Epidermal melanocyte (primary cell): ENCODE measurements at regions not wholly inside any gene's neighbourhood (a gene's known extent, or its start where the extent isn't known, plus 50 kb on each side); places are given as distances from the start of the nearest gene placed in this dataset.

Source experiments
- DNase-seq: peaks from one replicate; pipeline ENCODE4 v3.0.0; 2011; ENCODE audit warnings: low spot score; ENCODE audit not compliant: insufficient read length

DNA sequence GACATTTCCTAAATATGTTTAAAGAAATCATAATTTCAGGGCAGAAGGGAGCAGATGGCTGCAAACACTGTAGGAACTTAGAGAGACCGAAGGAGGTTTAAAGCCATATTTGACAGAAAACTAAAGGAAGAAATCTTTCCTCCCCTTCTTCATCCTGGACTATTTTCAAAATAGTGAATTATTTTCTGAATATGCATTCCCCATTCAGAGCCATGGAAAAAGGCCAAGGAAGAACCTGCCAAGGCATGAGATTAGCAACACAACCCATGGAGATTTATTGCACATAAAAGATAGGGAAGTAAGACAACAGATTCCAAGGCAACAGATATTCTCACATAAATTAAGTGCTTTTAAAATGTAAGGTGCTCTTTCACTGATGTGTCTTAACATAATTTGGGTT, 233.3 kb upstream of the ADAMTS16 start:
- DNase-seq: no peak

DNA sequence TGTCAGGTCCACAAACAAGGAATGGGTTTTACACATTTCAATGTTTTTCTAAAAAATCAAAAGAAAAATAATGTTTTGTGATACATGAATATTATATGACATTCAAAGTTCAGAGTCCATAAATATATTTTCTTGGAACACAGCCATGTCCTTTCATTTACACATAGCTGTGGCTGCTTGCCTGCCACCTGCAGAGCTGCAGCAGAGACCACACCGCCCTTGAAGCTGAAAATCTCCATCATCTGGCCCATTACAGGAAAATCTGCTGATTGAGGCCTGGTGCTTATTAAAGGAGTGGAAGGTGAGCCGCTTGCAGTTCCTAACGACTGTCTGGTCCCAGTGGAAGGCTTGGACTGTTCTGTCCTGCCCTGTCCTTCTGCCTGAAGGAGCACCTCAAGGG, 232.6 kb upstream of the ADAMTS16 start:
- DNase-seq: no peak

DNA sequence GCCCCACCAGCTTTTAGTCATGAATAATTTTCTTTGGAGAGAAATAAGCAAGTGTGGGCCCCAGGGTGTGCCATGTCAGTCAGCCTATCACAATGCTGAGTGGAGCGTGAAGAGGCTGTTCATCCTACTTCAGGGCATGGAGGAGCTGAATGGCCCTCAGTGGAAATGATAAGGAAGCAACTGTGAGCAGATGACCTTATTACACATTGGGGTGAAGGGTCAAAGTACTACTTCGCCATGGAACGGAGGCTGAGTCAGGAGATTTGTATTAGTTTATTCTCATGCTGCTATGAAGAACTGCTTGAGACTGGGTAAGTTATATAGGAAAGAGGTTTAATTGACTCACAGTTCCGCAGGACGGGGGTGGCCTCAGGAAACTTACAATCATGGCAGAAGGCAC, 231.0 kb upstream of the ADAMTS16 start:
- no peak for DNase-seq

DNA sequence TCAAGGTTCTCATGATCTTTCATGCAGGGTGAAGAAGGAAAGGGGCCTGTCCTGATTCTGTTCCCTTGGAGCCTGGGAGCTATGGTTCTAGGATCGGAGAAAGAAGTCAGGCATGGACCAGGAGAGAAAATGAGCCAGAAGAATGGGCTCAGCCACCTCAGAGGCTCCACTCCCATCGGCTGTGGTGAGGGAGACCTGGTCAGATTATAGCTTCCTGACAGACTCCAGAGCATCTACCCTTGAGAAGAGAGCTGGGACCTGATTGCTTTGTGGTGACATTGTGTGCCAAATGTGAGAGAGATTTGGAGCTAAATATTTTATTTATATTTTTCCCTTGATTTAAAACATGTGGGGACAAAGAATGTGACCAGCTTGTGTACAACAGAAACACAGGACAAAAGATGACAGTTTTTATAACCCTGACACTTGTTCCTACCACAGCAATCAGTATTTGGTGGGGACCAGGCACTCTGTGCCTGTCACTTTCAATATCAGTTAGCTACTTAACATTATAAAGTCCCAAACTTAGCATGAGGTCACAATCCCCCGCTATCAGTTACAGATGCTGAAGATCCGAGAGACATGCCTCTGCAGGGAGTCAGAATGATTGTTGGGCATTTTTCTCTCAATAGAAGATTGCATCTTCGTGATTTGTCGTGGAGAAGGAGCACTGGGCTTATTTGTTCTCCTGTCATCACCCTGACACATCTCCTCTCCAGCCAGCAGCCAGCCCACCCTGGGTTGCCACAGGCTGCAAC, 228.3 kb upstream of the ADAMTS16 start:
- no peak for DNase-seq

DNA sequence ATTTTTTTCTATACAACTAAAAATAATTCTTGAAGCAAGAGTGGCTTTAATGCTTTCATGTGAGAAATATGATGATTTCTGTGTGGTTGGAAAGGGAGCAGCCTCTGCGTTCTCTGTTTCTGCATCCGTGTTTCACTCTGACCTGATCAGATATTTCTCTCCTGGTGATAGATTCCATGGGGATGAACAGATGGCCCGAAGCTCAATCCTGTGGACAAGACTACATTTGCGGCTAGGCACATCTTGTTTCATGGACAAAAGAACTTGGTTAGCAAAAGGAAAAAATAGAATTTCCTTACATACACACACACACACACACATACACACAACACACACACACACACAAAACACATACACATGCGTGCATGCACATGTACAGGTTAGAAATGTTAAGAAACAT, 218.2 kb upstream of the ADAMTS16 start:
- no peak for DNase-seq

GRCh38 chr5:4924577-4924976, 215.6 kb upstream of the ADAMTS16 start:
- no peak for DNase-seq

- no peak for DNase-seq
Measured at GRCh38 chr5:4927097-4927496, 213.0 kb upstream of the ADAMTS16 start.

DNA sequence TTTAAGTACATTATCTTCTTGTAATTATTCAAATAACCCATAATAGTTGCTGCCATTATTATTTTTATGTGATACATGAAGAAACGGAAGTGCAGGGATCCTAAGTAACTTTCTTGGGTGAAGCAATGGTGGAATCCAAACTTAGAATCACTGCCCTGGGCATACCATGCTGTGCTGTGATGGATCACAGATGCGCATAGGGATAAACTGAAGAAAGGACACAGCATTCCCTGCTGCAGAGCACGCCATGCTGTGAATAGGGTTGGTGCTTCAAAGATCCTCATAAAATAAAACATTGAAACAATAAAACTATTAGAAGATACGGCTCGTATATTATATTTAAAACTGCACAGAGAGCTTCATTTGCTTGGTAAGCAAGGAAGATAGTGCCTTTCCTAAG, 211.7 kb upstream of the ADAMTS16 start:
- no peak for DNase-seq

- no peak for DNase-seq
Measured at GRCh38 chr5:4929092-4929655, 211.0 kb upstream of the ADAMTS16 start.

DNA sequence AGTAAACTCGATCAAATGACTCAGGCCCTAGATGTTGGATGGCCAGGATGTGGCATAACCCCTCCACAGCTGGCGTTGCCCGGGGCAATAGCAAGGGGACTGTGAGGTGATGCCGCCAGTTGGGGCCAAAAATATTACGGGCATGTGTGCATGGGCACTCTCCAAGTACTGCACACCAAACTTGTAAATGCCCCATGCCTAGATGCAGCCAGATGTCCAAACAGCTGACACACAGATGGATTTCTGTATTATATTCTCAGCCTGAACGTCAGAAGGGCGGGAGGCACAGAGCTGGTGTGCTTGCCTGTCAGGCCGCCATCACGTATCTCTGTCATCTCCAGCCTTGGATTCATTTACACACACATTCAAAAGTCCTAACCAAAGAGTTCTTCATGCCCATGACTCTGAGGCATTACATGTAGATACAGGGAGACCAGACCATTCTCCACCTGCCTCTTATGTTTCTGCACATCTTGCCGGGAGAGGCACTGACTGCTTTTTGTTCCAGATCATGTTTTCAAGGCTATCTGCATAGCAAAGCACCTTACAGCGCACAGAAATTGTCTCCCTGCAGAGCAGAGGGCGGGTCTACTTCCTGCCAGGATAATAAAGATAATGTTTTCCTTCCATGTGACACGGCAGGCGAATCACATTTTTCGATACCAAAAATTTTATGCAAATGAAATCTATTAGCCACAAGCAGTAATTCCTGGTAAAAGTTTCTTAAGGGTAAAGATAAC, 200.9 kb upstream of the ADAMTS16 start:
- no peak for DNase-seq

DNA sequence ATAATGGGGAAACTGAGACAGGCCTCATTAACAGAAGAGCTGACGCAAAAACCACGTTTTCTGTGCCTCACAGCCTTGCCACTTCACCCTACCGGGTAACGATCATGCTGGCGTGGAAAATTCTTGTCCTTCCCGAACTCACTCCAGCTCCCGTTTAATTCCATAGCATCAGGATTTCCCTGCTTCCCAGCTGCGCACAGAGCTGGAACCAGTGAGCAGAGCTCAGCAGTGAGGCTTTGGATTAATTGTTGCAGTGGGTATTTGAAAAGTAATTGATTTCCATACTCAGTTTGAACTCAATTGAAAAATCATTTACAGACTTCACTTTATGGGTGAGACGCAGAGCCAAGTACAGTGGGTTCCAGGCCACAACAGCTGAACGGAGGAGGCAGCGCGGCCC, 199.0 kb upstream of the ADAMTS16 start:
- DNase-seq: no peak

DNA sequence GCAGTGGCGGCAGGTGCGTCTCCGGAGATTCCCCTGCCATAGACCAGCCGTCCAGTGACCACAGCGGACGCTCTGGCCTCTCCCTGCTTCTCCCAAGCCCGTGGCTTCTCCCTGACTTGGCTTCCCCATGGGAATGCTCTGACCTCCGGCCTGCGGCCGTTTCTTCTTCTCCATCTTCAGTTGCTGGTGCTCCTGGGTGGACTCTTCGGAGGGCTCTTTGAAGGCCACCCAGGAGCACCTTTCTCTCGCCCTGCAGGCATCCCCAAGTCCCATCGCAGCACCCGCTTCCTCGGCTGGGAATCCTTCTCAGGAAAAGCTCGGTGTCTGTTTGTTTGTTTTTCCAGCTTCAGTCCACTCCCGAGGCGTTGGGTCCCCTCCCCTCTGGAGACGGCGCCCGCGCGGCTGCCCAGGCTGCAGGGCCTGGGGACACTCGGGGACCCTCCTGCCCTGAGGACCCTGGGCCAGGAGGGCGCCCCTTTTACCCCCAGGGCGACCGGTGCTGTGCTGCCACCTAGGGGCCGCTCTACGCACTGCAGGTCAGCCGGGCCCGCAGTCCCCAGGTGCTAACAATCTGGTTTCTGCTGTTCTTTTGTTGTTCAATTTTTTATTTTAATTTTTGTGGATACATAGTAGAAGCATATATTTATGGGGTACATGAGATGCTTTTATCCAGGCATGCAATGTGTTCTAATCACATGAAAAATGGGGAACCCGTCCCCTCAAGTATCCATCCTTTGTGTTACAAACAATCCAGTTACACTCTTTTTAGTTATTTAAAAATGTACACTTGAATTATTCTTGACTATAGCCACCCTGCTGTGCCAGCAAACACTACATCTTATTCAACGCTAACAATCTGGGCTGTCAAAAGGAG, 197.9 kb upstream of the ADAMTS16 start:
- no peak for DNase-seq

GRCh38 chr5:4942831-4943178, 197.3 kb upstream of the ADAMTS16 start:
- DNase-seq: no peak

- no peak for DNase-seq
Measured at GRCh38 chr5:4945296-4945695, 194.8 kb upstream of the ADAMTS16 start.

DNA sequence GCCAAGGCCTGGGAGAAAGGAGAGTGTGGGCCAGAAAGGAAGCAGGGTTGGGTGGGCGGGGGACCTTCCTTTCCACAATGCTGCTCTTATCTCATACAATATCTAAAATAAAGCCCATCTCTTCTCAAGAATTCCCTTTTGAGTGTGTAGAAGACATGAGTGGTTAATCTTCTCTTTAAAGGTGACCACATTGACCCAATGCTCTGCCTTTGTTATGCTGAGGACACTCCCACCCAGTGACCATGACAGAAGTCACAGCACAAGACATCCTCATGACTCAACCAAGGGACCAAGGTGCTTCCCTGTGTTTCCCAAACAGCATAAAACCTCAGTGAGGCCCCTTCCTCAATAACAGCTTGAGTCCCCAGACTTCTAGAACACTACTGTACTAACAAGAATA, 193.0 kb upstream of the ADAMTS16 start:
- DNase-seq: no peak

DNA sequence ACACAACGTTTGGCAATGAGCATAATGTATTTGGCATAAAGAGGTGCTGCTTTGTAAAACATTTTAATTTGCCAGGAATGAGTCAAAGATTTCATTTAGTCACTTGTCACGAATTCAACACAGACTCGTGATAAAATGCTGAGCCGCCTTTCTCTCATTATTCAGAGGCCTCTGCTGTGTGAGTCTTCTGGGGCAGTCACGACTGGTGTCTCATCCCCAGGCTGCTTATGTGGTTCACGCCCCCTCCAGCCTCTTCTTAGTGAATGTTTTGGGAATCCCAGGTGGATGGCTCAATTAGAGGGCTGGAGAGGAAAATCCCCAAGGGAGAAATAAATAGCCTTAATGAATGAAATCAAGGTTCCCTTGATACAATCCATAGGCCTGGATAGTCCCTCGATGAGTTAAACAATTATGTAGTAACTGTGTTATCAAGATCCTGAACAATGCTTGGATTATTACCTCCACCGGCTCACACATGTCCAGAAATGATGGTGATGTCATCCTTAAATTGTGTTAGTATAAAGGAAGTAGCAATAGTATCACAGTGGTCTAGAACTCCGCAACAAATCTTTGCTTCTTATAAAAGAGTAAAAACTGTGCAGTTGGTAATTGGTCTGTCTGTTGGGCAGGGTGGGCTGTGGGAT, 192.1 kb upstream of the ADAMTS16 start:
- no peak for DNase-seq

DNA sequence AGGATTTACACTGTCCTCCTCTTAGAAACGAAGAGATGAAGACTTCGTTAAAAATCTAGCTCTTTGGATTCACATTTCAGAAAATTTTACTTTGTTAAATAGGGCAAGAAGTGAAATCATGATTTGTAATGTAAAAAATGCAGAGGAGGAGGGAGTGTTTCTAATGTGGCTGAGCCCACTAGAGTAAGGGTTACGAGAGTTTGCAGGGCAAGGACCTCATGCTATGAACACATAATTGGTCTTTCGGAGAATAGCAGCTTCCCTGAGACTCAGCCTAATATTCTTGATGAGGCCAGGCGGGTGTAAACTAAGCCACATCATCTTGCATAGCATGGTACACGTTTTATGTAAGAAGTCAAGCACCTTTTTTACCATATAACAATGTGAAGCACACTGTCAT, 191.0 kb upstream of the ADAMTS16 start:
- no peak for DNase-seq

DNA sequence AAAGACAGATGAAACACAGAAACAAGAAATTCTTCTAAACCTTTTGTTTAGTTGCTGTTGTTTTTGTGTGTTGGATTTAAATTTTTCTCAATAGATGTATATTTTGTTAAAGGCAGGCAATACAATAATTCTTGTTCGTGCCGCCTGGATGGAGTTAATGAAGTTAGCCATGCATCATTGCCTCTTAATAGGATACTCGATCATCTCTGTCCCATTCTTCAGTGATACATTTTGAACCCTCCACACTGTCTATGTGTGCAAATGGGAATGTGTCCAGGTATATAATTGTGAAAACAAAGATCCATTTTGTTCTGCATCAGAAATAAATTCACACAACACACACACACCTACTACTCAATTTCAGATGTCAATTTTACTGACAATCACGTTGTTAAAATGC, 186.6 kb upstream of the ADAMTS16 start:
- DNase-seq: no peak

DNA sequence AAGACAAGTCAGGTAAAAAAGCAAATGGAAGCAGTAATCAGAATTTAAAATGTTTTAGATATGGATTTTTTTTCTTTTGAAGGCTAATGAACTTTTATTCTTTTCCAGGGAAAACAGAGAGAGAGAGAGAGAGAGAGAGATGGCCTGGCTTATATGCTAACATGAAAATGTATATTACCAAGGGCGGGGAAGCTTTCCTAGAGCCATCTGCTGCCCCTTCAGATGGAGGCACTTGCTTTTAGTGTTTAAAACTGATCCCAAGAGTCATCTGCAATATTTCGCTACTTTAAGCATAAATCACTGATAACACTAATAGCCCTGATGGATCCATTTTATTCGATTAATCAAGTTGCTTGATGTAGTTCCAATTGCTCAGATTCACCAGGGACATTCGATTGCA, 186.1 kb upstream of the ADAMTS16 start:
- no peak for DNase-seq

DNA sequence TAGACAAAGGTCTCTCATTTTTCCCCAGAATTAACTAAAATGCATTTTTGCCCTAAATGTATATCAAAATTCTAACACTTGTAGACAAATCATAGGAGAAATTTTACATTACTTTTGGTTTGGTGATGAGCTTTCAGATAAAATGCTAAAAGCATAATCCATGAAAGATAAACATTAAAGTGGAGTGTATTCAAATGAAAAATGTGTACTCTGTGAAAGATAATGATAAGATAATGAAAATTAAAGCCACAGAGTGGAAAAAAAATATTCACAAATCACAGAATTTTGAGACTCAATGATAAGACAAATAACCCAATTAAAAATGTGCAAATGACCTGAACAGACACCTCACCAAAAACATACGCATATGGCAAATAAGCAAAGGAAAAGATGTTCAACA, 176.9 kb upstream of the ADAMTS16 start:
- no peak for DNase-seq

GRCh38 chr5:4969351-4969750, 170.8 kb upstream of the ADAMTS16 start:
- no peak for DNase-seq
